Right lung (tissue), 2 donors: ENCODE measurements at regions not wholly inside any gene's neighbourhood (a gene's known extent, or its start where the extent isn't known, plus 50 kb on each side); places are given as distances from the start of the nearest gene placed in this dataset.
A peak's percentile ranks its signal among the peaks of the same experiment; 100 is the strongest.

ENCODE experiments used
- DNase-seq, 2 donors: peaks; one replicate each; pipeline ENCODE4 v3.0.0-alpha.2; 2013

DNA sequence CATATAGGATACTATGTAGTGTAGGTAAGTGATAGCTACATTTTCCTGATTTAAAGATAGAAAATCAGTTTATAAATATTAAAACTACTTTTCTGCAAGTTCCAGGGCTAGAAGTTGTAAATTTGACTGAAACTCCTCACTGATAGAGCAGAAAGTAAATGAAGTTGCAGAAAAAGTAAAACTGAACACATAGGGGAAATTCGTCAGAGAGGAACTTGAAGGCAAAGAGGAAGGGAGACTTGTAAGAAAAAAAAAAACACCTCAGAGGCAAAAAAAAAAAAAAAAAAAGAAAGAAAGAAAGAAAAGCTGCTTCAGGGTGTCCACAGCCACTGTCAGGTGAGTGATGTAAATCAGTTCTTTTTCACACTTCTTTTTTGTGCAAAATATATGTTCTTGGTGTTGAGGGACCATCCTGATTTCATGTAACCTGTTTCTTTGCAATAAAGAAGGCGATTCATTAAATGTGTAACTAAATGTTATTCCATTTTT is 336.2 kb upstream of the ZNF462 start:
- no peak for DNase-seq

DNA sequence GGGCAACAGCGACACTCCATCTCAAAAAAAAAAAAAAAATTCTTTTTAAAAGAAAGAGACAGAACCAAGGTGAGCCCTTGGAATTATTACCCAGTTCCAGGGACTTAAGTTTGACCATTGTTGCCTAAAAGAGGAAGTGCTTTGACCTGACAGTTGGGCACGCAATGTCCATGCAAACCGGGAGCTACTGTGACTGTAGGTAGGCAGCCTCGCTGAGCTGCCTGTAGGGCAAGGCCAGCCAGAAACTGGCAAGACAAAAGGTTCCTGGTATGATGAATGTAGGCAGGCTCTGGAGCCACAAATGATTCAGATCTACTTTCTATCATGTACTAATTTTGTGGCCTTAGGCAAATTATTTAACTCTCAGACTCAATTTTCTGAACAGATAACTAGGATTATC is 334.8 kb upstream of the ZNF462 start:
- DNase-seq, result no peak

DNA sequence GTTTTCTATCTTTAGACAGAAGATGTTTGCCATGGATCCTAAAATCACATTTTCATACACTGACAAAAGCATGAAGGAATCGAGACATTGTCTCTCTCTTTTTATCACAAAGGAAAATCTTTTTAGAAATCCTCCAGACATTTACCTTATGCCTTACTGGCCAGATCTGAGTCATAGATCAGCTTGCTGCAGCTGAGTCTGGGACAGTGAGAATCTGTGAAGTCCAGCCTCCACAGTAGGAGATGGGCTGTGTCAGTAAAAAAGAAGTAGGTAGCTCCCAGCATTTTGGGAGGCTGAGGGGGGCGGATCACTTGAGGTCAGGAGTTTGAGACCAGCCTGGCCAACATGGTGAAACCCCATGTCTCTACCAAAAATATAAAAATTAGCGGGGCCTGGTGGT is 333.4 kb upstream of the ZNF462 start:
- no peak for DNase-seq

DNA sequence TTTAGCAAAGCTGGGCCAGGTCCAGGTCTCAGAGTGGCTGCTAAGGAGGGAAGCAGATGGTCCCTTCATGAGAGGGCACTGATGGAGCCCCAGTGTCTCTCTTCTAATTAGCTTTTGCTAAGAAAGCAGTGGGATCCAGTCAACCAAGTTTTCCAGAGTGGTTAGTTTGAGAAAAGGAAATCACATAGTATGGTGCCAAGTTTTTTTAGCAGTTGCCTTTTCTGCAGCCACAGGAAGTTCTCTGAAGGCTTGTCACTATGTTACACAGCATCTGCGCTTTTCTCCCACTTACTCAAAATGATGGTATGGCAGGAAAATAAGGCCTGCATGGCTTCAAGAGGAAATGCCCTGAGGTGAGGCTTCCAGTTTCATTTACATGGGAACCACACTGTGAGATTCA is 331.5 kb upstream of the ZNF462 start:
- no peak for DNase-seq

DNA sequence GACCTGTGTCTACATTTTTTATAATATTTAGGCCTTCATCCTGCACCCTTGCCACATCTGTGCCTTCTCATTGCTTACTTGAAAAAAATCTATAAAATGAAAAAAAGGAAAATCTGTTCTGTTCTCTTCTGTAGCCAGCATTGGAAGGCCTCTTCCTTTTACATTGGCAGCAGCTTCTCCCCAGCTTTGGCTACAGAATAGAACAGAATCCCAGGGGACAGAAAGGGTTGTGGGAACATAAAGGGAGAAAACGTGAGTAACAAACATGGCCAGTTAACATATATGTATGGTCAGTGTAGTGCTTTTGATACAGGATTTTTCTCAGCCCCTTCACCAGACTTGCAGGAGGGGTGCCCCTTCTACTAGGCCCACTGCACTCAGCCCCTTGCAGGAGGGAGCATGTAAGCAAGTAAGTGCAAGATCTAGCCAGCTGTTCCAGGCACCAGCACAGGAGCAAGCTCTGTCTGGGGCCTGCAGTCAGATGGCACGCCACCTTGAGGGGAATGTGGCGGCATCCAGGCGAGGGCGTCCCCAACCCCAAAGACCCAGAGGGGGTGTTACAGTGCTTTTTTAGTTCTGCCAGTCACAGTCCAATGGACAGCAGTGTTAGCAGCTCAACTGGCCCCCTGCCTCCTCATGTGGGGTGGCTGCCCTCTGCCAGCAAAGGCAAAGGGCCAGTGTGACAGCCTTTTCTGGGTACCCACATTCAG is 330.5 kb upstream of the ZNF462 start:
- no peak for DNase-seq

DNA sequence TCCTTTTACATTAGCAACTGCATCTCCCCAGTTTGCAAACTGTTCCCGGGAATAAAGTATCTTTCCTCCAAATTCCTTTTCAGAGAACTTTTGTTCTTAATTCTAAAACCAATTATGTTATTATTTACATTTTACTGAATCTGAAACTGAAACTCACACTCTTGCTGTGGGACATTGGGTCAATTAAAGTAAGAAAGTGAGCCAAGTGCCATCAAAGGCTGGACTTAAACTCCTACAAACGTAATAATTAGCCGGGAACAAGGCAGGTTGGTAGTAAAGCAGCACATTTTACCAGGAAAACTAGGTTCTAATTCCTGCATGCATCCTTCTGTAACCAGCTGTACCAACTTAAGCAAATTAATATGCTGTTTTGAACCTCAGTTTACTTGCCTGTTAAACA is 328.2 kb upstream of the ZNF462 start:
- DNase-seq, result no peak

DNA sequence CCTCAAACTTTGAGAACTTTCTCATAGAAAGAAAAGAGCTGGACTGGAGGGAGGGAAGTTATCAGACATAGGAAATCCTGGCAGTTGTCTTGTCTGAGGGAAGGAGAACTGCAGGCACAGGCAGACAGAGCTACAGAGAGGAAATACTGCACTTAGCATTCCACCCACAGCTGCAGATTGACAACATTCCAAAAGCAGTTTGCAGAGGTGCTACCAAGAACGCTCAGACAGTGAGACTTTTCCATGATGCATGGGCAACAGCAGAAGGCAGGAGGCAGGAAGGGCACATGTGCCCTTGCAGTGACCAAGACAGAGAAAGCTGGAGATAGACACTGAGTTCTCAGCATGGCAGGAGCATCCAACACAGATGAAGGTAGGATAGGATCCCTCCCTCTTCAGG is 327.5 kb upstream of the ZNF462 start:
- peak in 1 of 2 donors; percentile 9 for DNase-seq

DNA sequence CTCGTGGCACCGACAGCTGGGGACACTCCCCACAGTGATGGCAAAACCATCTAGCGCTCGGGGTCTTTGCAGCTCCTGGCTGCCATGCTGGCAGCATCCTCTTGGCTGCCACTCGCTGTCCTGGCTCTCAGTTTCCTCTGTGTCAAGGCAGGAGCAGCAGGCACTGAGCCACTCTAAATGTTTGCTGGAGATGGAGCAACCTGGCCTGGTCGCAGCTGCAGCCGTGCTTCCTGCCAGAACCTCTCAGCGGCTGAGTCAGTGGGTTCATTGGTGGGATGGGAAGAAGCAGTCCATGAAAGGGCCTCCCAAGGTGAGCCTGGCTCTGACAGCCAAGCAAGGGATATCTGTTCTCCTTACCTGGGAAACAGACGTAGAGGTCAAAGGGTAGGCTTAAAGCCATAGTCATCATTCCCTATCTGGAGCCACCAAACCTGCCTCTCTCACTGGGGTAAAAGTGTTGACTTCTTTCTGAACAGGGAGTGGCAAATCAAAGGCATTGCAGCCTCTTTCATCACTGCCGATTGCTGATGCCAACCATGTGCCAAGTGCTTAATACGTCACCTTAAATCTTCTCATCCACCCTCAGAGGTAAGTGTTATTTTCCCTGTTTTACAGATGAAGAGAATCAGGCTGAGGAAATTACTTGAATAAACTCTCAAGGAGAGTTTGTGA is 304.8 kb upstream of the ZNF462 start:
- DNase-seq, result no peak

DNA sequence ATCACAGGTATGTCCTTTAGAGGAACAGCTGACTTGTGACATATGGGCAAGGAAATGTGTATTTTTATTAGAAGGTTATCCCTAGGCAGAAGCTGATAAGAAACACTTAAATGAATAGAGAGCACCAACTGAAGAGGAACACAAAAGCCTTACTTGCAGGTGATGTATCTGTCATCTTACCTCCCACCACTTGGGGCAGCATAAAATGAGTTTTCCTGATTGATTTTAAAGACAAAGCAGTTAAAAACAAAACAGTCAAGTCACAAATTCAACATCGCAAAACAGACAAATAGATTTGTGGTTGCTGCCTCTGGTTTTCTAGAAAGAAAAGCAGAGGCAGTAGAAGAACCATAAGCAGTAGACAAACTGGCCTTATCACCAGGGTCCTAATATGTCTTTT is 302.4 kb upstream of the ZNF462 start:
- no peak for DNase-seq

DNA sequence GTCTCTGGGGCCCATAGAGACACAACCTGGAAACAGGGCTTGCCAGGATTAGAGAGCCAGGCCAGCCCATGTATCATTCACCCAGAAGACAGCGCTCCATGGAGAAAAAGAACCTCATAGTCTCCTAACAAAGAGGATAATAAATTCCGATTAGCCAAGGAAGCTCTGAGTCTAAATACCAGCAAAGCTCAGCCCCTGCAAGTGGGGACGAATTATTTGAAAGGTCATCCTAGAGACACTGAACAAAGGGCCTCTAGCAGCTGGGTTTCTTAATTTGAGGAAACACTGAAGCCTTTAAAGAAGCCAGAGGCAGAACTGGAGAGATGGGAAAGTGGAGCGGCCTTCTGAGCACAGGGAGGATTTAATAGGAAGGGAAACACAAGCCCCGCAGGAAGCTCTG is 287.1 kb upstream of the ZNF462 start:
- DNase-seq, result no peak

DNA sequence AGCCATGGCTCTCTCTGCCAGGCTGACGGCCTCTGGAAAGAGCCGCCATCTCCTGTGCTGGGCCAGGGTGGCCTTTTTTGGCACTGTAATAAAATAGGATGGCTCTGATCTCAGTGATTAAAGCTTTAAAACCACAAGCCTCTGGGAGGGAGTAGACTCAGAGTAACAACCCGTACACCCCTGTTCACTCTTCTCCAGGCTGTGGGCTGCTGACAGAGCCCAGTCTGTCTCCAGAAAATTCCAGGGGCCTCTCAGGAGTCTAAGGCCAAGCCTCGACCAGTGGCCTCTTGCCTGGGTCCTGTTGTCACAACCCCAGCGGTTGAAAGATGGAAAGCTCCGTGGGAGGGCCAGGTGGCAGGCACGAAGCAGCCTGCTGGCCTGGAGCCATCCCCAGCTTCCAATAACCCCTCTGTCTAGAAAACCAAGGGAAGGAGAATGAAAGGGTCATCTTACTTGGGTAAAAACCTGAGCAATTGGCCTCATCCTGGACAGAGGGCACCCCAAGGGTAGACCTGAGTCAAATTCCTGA is 286.7 kb upstream of the ZNF462 start:
- DNase-seq, result no peak

DNA sequence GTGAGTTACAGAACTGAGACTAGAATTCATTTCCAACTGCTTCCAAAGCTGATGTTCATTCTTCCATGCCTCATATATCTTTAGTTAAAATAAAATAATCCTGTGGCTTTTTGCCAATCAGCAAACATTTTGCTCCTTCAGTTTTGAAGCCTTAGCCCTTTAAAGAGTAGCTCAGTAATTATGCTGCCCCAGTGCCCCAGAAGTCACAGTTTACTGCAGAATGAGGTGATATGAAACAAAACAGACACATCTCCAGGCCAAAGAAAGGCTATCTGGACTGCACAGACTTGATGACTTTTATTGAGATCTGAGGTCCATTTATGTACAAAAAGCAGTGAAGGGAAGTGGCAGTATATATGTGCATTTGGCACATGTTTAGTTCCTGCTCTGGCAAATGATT is 285.8 kb upstream of the ZNF462 start:
- peak; percentile 59 to 65 for DNase-seq

DNA sequence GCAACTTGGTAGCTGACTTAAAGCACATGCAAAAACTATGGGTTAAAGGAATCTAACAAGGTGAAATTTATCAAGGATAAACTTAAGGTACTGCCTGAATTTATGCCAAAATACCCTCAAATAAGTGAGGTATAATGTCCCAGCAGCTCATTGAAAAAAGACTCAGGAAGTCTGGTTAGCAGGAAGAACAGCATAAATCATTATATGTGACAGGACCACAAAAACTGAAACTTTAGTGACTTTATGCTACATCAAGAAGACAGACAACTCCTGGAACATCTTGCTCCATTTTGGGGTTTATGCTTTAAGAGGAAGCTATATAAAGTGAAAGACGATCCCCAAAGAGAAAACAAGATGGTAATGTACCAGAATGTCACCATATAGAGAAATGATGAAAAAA is 282.4 kb upstream of the ZNF462 start:
- no peak for DNase-seq

DNA sequence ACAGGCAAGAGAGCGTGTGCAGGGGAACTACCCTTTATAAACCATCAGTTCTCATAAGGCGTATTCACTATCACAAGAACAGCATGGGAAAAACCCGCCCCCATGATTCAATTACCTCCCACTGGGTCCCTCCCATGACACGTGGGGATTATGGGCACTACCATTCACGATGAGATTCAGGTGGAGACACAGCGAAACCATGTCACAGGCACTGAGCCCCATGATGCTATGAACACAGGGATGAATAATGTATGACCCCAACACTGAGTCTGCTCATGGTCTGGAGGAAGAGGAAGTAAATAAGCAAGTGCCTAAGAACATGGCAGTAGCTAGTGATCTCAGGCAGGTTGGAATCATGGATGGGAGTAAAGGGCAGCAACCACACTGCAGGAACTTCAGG is 281.0 kb upstream of the ZNF462 start:
- DNase-seq, result no peak

DNA sequence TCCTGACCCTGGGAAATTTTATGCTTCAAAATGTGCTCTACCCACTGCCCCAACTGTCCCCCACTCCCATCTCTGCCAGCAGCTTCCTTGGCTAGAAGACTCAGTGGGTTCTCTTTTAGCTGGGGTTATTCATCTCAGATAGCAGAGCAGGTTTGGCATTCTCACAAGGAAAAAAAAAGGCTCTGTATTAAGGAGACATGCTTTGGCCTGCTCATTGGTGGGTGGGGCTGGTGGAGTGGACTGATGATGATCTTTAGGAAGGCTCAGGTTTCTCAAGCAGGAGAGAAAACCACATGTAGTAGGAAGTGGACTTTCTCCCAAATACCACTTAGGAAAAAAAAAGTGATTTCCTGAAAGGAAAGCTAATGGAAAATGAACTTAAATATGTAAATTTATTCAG is 279.2 kb upstream of the ZNF462 start:
- DNase-seq, result no peak

DNA sequence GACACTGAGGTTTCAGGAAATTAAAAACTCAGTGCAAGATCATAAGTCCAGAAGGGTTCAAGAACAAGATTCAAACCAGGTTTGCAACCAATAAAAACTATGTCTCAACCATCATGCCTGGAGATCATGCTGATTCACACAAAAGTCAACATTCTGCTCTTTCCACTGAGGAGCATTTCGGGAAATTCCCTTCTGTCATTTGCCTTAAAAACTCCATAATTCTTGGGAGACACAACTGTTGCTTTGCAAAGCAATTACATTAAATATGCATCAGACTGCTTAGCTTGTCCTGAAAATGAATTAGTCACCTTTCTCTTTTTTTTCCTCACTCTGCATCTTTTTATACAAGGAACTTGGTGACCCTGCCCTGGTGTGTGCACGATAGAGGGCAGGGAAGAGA is 275.9 kb upstream of the ZNF462 start:
- no peak for DNase-seq

DNA sequence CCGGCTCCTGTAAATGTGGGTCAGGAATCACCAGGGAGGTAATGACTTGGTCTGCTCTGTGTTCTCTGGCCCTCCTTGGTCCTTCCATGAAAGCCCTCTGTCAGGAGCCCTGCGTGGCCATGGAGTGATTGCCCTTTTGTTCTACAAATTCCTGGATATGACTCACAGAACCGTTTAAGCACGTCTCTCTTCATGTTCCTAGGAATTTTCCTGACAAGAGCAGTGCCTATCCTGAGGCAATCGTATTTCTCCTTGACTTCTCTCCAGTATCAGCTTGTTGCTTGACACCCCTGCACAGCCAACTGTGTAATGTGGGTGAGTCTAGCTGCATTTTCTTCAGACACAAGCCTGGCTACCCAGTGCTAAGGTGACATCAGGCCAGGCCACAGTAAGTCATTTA is 274.3 kb upstream of the ZNF462 start:
- DNase-seq, result no peak

DNA sequence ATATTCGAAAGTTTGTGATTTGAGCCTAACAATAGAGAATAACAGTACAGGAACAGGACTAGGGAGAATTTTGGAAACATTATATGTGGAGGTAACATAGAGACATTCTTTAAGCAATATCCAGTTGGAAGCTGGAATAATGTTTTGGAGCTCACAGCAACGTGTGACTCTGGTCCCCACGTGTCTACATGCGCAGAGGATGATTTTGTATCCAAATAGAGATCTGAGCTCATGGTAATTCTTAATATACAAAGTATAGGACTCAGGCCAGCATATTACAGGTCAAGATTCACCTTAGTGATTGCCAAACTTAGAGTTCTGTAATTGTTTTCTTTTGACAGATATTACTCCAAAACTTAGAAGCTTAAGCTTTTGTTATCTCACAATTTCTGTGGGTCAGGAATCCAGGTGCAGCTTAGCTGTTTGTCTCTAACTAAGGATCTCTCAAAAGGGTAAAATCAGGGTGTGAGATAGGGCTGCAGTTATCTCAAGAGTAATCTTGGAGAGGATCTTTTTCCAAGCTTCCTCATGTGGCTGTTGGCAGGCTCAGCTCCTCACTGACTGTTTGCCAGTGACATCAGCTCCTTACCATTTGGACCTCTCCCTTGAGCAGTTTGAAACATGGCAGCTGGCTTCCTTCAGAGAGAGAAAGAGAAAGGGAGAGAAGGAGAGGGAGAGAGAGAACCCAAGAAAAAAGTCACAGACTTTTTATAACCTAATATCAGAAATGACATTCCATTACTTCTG is 272.0 kb upstream of the ZNF462 start:
- no peak for DNase-seq

DNA sequence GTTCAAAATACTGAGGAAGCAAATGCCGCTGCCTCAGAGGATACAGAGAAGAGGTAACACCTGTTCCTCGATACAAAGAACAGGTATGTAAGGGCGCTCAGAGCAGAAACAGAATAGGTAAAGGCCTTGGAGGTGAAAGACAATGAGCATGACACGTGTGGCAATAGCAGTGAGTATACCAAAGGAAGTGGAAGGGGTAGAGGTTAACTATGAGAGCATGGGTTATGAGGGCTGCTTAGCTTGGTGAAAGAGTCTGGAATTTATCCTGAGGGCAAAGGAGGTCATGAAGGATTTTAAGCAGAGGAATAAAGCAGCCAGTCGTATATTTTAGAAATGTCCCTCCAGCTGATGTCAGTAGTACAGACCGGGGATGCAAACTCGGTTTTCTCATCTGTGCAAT is 269.8 kb upstream of the ZNF462 start:
- DNase-seq, result no peak

DNA sequence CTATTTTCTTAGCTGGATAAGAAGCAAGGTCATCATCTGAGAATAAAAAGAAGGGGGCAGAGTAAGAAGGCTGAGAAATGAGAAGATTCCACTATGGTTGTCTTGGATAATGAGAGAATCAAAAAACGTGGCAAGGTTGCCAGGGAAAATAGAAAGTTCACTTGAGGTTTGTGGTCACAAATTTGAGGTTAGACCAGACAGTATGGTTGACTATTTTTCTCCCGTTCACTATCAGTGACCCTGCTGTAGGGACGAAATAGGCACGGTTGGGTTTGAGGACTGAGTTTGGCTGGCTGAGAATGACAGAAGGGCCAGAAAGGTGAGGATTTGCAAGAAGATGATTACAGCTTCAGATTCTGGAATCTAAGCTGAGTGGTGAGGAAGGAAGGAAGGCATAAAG is 266.0 kb upstream of the ZNF462 start:
- DNase-seq, result no peak

DNA sequence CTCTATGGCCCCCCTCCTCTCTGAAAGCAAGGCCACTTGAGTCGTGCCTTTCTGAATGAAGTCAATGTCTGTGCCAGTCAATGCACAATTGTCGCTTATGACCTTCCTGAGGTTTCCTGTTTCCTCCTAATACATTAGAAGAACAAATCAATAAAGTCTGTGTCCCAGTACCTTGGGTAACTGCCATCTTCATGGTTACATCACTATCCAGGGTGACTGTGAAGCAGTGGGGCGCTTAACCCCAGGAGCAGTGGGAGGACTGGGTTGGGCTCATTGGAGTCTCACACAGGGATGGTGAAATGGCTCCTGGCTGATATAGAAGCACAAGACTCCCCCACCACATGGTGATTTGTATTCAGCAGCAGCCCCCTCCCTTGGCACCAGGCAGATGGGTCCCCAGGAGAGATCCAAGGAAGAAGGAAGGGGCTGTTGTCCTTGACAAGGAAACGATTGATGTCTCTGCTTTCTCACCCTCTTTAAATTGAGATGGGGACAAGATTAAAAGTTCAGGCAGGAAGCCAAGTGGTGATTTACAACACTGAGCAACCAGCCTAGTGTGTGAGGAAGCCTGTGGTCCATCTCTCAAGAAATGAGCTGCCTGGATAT is 261.9 kb upstream of the ZNF462 start:
- no peak for DNase-seq

DNA sequence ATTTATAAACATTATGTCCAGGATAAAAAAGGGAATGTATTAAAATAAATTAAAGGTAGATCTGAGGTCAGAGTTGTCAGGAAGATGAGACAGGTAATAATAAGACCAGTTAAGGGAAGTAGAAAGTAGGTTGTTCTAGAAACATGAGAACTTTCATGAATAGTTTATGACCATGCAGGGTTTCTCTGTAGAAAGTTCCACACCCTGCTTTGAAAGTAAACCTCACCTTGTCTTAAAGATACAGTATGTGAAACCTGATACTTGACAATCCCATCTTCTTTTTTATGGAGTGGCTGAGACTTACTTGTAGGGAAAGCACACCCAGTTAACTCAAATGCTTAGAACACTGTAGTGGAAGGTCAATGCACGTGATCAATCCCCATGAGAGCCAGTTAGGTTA is 260.6 kb upstream of the ZNF462 start:
- DNase-seq, result no peak
